Activated naive CD4-positive, alpha-beta T cell treated with anti-CD3 and anti-CD28 coated beads, Interleukin-2, amount 10 ng/mL, durations not matched to agents 7 days and 5 days (primary cell): ENCODE measurements at regions not wholly inside any gene's neighbourhood (a gene's known extent, or its start where the extent isn't known, plus 50 kb on each side); places are given as distances from the start of the nearest gene placed in this dataset.

ENCODE experiments used
- CTCF ChIA-PET: fragments of 350-600 bp; sonication (Branson Sonifier 250); formaldehyde crosslinking; loops from one replicate; lab custom pipeline; 2021; ENCODE audit warnings: antibody characterized with exemption; lab: Charles Lee
- DNase-seq: peaks from one replicate; pipeline ENCODE4 v3.0.0-alpha.2; 2020
- H3K27ac Mint-ChIP-seq: one replicate; pipeline ENCODE4 v1.8.0; 2021; ENCODE audit warnings: mild to moderate bottlenecking, moderate library complexity, mixed read lengths
- H3K27me3 Mint-ChIP-seq: one replicate; pipeline ENCODE4 v1.8.0; 2021; ENCODE audit warnings: mild to moderate bottlenecking, mixed read lengths
- H3K36me3 Mint-ChIP-seq: one replicate; pipeline ENCODE4 v1.8.0; 2021; ENCODE audit warnings: mixed read lengths
- H3K4me1 Mint-ChIP-seq: one replicate; pipeline ENCODE4 v1.8.0; 2021; ENCODE audit warnings: mixed read lengths
- H3K4me3 Mint-ChIP-seq: one replicate; pipeline ENCODE4 v1.8.0; 2021; ENCODE audit warnings: mild to moderate bottlenecking, moderate library complexity, mixed read lengths
- H3K9me3 Mint-ChIP-seq: one replicate; pipeline ENCODE4 v1.8.0; 2021; ENCODE audit warnings: mixed read lengths

- no peak for DNase-seq
- CTCF ChIA-PET: no interaction called here
- H3K27me3 Mint-ChIP-seq: no peaks in the 10 kb centered on the region
Observed at GRCh38 chr14:80393766-80394165, 182.5 kb upstream of the DIO2 start.

GRCh38 chr14:80390906-80391305 lies 179.6 kb upstream of the DIO2 start:
- peaks cover 2% of the 10 kb centered on the region for H3K9me3 Mint-ChIP-seq
- H3K4me3 Mint-ChIP-seq: no peak overlapping the region
- no peak for DNase-seq
- H3K27ac Mint-ChIP-seq: no peak overlapping the region
- H3K36me3 Mint-ChIP-seq: no peaks in the 10 kb centered on the region
- H3K27me3 Mint-ChIP-seq: no peaks in the 10 kb centered on the region
- CTCF ChIA-PET: no interaction called here
- H3K4me1 Mint-ChIP-seq: no peaks in the 10 kb centered on the region

More at GRCh38 chr14:80393766-80394165, 182.5 kb upstream of the DIO2 start:
- H3K36me3 Mint-ChIP-seq: no peaks in the 10 kb centered on the region
- no peaks in the 10 kb centered on the region for H3K4me1 Mint-ChIP-seq
- no peak overlapping the region for H3K4me3 Mint-ChIP-seq
- H3K9me3 Mint-ChIP-seq: peaks cover 6% of the 10 kb centered on the region
- no peak overlapping the region for H3K27ac Mint-ChIP-seq

GRCh38 chr14:80388980-80389711 lies 177.8 kb upstream of the DIO2 start:
- Mint-ChIP-seq H3K27ac (no peak overlapping the region), H3K9me3 (no peaks in the 10 kb centered on the region), H3K4me3 (no peak overlapping the region), H3K27me3 (no peaks in the 10 kb centered on the region), H3K4me1 (no peaks in the 10 kb centered on the region), H3K36me3 (no peaks in the 10 kb centered on the region)
- DNase-seq: no peak
- CTCF ChIA-PET: no interaction called here

- CTCF ChIA-PET: no interaction called here
Observed at GRCh38 chr14:80387563-80387981, 176.3 kb upstream of the DIO2 start.

GRCh38 chr14:80385336-80385735 lies 174.0 kb upstream of the DIO2 start:
- Mint-ChIP-seq H3K4me3 (no peak overlapping the region), H3K27ac (no peak overlapping the region), H3K27me3 (no peaks in the 10 kb centered on the region), H3K9me3 (no peaks in the 10 kb centered on the region), H3K4me1 (no peaks in the 10 kb centered on the region), H3K36me3 (no peaks in the 10 kb centered on the region)
- no peak for DNase-seq
- CTCF ChIA-PET: no interaction called here

More at GRCh38 chr14:80387563-80387981, 176.3 kb upstream of the DIO2 start:
- H3K36me3 Mint-ChIP-seq: no peaks in the 10 kb centered on the region
- H3K27me3 Mint-ChIP-seq: no peaks in the 10 kb centered on the region
- H3K4me3 Mint-ChIP-seq: no peak overlapping the region
- no peaks in the 10 kb centered on the region for H3K4me1 Mint-ChIP-seq
- no peak overlapping the region for H3K27ac Mint-ChIP-seq
- DNase-seq: no peak
- no peaks in the 10 kb centered on the region for H3K9me3 Mint-ChIP-seq

DNA sequence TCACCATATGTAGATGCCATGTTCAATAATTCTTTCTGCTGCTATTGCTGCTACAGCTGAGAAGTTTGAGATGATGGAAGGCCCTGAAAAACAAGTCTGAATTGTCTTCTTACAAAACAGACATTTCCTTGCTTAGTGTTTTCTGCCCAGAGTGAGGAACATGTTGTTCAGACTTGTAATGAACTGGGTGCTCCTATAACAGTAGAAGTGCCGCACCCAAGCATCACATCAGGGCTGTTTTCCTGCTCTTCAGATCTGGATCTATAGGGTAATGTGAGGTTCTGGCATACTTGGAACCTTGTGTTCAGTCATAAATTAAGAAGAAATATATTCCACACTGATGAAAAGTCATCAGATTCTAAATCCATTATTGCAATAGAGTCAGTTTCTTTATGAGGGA lies 171.9 kb upstream of the DIO2 start:
- H3K4me3 Mint-ChIP-seq: no peak overlapping the region
- H3K27me3 Mint-ChIP-seq: no peaks in the 10 kb centered on the region
- H3K4me1 Mint-ChIP-seq: no peaks in the 10 kb centered on the region
- H3K9me3 Mint-ChIP-seq: no peaks in the 10 kb centered on the region
- CTCF ChIA-PET: interaction anchor here (0.6 kb wide), 1 partner anchor 951 kb away, joined by 3 read pairs; no protein-coding TSS in a partner anchor
- no peaks in the 10 kb centered on the region for H3K36me3 Mint-ChIP-seq
- no peak for DNase-seq
- H3K27ac Mint-ChIP-seq: no peak overlapping the region

GRCh38 chr14:80381807-80382363 lies 170.6 kb upstream of the DIO2 start:
- H3K36me3 Mint-ChIP-seq: no peaks in the 10 kb centered on the region
- H3K27ac Mint-ChIP-seq: no peak overlapping the region
- no peaks in the 10 kb centered on the region for H3K27me3 Mint-ChIP-seq
- DNase-seq: no peak
- H3K4me3 Mint-ChIP-seq: no peak overlapping the region
- no peaks in the 10 kb centered on the region for H3K4me1 Mint-ChIP-seq
- no peaks in the 10 kb centered on the region for H3K9me3 Mint-ChIP-seq
- CTCF ChIA-PET: no interaction called here

- no peak overlapping the region for H3K27ac Mint-ChIP-seq
- H3K4me1 Mint-ChIP-seq: no peaks in the 10 kb centered on the region
- CTCF ChIA-PET: no interaction called here
- H3K9me3 Mint-ChIP-seq: peaks cover 4% of the 10 kb centered on the region
- H3K36me3 Mint-ChIP-seq: no peaks in the 10 kb centered on the region
- no peaks in the 10 kb centered on the region for H3K27me3 Mint-ChIP-seq
- H3K4me3 Mint-ChIP-seq: no peak overlapping the region
- no peak for DNase-seq
Observed at GRCh38 chr14:80379035-80379434, 167.7 kb upstream of the DIO2 start.

GRCh38 chr14:80378084-80378690 lies 166.9 kb upstream of the DIO2 start:
- peaks cover 4% of the 10 kb centered on the region for H3K9me3 Mint-ChIP-seq
- no peaks in the 10 kb centered on the region for H3K36me3 Mint-ChIP-seq
- no peak overlapping the region for H3K27ac Mint-ChIP-seq
- H3K4me1 Mint-ChIP-seq: no peaks in the 10 kb centered on the region
- DNase-seq: no peak
- CTCF ChIA-PET: interaction anchor here (0.8 kb wide), 1 partner anchor 119 kb away, joined by 3 read pairs; no protein-coding TSS in a partner anchor
- no peak overlapping the region for H3K4me3 Mint-ChIP-seq
- H3K27me3 Mint-ChIP-seq: no peaks in the 10 kb centered on the region

DNA sequence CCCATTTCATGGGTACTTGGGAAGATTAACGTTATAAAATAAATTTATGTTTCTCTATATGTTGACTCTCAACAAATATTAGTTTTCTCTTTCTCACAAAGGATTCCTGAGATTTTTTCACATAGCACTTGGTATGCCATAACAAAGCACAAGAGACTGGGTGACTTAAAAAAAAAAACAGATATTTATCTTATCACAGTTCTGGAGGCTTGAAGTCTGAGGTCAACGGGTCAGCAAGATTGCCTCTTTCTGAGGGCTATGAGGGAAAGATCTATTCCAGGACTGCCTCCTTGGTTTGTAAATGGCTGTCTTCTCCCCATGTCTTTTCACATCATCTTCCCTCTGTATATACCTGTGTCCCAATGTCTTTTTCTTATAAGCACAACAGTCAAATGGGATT lies 153.5 kb upstream of the DIO2 start:
- H3K27me3 Mint-ChIP-seq: no peaks in the 10 kb centered on the region
- H3K36me3 Mint-ChIP-seq: no peaks in the 10 kb centered on the region
- no peaks in the 10 kb centered on the region for H3K4me1 Mint-ChIP-seq
- no peaks in the 10 kb centered on the region for H3K9me3 Mint-ChIP-seq
- H3K4me3 Mint-ChIP-seq: no peak overlapping the region
- no peak for DNase-seq
- H3K27ac Mint-ChIP-seq: no peak overlapping the region
- CTCF ChIA-PET: no interaction called here

GRCh38 chr14:80364274-80364673 lies 153.0 kb upstream of the DIO2 start:
- Mint-ChIP-seq H3K9me3 (peaks cover 2% of the 10 kb centered on the region), H3K36me3 (no peaks in the 10 kb centered on the region), H3K27ac (no peak overlapping the region), H3K4me1 (no peaks in the 10 kb centered on the region), H3K4me3 (no peak overlapping the region), H3K27me3 (no peaks in the 10 kb centered on the region)
- CTCF ChIA-PET: no interaction called here
- DNase-seq: no peak

GRCh38 chr14:80358112-80358511 lies 146.8 kb upstream of the DIO2 start:
- Mint-ChIP-seq H3K27ac (no peak overlapping the region), H3K27me3 (no peaks in the 10 kb centered on the region), H3K4me1 (no peaks in the 10 kb centered on the region), H3K9me3 (peaks cover 5% of the 10 kb centered on the region), H3K4me3 (no peak overlapping the region), H3K36me3 (no peaks in the 10 kb centered on the region)
- no peak for DNase-seq
- CTCF ChIA-PET: no interaction called here

GRCh38 chr14:80356413-80356812 lies 145.1 kb upstream of the DIO2 start:
- H3K4me1 Mint-ChIP-seq: no peaks in the 10 kb centered on the region
- no peak overlapping the region for H3K27ac Mint-ChIP-seq
- H3K9me3 Mint-ChIP-seq: peaks cover 5% of the 10 kb centered on the region
- no peak for DNase-seq
- no peaks in the 10 kb centered on the region for H3K27me3 Mint-ChIP-seq
- no peak overlapping the region for H3K4me3 Mint-ChIP-seq
- no peaks in the 10 kb centered on the region for H3K36me3 Mint-ChIP-seq
- CTCF ChIA-PET: no interaction called here

- no peaks in the 10 kb centered on the region for H3K4me1 Mint-ChIP-seq
- CTCF ChIA-PET: no interaction called here
- no peak overlapping the region for H3K4me3 Mint-ChIP-seq
- H3K27me3 Mint-ChIP-seq: no peaks in the 10 kb centered on the region
- H3K9me3 Mint-ChIP-seq: peaks cover 5% of the 10 kb centered on the region
- DNase-seq: no peak
- no peaks in the 10 kb centered on the region for H3K36me3 Mint-ChIP-seq
- no peak overlapping the region for H3K27ac Mint-ChIP-seq
Observed at GRCh38 chr14:80354860-80355581, 143.7 kb upstream of the DIO2 start.
